Amniotic stem cell (primary cell): ENCODE measurements at regions not wholly inside any gene's neighbourhood (a gene's known extent, or its start where the extent isn't known, plus 50 kb on each side); places are given as distances from the start of the nearest gene placed in this dataset.

ENCODE experiments used
- DNase-seq: peaks from one replicate; lab custom pipeline; 2025; lab: John Stamatoyannopoulos, UW

DNA sequence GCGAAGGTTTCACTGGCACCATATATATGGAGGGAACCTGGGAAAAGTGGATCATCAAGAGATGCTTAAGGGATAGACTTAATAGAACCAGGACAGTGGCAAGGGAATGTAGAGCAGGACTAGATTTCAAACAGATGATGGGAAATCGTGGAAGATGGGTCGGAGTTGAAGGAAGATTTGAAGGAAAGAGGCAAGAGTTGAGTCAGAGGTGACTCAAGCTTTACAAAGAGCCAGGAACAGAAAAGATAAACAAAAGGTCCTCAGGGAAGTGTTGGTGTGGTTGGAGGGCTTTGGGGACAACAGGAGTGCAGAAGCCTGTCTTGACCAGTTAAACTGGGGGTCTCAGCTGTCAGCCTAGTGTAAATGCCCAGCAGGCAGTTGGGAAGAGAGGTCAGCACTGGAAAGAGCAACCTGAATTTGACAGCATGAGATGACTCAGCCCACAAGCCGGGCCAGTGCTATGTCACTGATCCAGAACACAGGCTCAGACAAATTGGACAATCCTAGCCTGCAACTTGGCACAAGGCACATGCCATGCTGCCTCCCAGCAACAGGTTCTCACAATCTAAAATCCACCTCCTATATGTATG lies 230.5 kb downstream of the IDS start:
- DNase-seq = no peak

DNA sequence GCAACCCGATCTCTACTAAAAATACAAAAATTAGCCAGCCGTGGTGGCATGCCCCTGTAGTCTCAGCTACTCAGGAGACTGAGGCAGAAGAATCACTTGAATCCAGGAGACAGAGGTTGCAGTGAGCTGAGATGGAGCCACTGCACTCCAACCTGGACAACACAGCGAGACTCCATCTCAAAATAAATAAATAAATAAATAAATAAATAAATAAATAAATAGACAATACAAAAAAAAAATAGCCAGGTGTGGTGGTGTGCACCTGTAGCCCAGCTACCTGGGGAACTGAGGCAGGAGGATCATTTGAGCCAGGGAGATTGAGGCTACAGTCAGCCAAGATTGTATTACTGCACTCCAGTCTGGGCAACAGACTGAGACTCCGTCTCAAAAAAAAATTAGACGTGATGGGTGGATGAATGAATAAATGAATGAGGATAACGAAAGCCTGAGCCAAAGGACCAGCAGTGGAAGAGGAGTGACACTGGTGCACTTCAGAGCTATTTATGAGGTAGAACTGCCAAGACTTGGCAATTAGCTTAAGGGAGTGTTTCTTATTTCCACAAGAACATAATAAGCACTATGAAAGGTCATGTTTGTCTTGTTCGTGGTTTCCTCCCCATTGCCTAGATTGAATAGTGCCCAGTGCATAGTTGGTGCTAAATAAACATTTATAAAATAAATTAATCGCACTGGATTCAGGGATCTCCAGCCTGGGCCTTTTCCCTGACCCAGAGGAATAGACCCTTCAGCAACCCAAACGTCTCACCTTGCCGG lies 232.2 kb downstream of the IDS start:
- DNase-seq = no peak

- no peak for DNase-seq
Observed at GRCh38 chrX:149267878-149268813, 237.0 kb downstream of the IDS start.

- DNase-seq = no peak
Observed at GRCh38 chrX:149262086-149262485, 243.0 kb downstream of the IDS start.

- DNase-seq = no peak
Observed at GRCh38 chrX:149259241-149259640, 245.9 kb downstream of the IDS start.

GRCh38 chrX:149255860-149256259 lies 249.2 kb downstream of the IDS start:
- no peak for DNase-seq

DNA sequence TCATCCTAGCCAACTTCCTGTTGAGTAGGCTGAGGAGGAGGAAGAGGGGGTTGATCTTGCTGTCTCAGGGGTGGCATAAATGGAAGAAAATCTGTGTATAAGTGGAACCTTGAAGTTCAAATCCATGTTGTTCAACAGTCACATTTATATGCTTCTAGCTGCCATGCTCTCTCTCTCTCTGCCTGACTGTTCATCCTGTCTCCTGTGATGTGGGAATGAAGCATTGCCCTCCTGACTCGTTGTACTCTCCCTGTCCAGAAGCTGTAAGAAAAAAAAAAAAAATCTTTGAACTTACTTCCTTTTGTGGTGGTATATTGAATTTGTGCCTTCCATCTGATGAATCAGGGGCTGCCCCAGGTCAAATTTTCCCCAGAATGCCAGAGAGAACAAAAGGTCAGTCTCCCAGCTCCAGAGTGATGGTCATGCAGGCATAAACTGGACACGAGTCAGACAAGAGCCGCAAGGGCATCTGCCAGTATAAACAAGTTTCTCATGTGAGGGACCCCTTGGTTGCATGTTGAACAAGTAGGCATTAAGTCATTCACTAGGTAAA lies 257.0 kb downstream of the IDS start:
- no peak for DNase-seq

DNA sequence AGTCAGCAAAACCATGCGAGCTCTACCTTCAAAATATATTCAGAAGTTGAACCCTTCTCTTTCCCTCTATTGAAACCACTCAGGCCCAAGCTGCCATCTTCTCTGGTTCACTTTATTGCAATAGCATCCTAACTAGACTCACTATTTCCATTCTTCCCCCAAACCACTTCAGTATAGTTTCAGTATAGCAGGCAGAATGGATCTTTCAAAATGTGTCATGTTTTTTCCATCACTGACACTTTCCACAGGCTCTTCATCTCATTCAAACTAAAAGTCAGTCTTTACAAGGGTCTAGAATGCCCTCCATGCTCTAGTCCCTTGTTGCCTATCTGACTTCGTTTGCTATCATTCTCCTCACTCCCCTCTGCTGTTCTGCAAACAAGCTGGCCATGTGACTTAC lies 274.4 kb downstream of the IDS start:
- no peak for DNase-seq

- DNase-seq = no peak
Observed at GRCh38 chrX:149223854-149224253, 281.3 kb downstream of the IDS start.

DNA sequence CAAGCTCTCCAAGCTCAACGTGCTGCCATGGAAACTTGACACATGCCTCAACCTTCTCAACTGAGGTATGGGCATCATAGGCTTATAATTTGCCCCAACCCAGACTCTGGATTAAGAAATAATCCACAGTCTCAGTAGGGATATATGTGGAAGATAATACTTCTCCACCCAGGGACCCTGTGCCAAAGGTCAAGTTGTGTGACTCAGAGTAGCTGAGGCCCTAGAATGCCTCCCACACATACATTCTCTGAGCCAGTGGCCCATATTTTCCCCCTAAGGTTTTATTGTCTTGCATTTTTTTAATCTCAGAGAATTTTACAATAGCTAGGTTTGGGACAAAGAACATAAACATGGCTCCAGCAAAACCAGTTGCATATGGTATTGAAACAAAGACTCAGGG lies 283.1 kb downstream of the IDS start:
- DNase-seq = no peak

DNA sequence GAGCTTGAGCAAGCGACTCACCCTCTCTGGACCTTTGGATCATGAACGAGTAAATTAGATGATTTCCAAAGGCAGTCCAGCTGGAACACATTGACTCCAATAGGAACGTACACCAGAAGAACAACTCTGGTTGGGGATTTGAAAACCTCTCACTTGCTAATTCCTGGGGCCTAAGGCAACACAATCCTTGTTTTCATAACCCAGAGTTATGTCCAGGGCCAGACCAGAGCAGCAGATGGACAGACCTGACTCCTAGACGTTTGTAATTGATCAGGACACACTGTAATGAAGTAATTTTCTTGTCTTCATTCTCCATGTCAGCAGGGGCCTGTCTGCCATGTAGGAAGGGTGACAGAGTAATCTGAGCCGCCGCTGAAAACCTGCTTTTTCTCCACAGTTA lies 283.9 kb downstream of the IDS start:
- no peak for DNase-seq

DNA sequence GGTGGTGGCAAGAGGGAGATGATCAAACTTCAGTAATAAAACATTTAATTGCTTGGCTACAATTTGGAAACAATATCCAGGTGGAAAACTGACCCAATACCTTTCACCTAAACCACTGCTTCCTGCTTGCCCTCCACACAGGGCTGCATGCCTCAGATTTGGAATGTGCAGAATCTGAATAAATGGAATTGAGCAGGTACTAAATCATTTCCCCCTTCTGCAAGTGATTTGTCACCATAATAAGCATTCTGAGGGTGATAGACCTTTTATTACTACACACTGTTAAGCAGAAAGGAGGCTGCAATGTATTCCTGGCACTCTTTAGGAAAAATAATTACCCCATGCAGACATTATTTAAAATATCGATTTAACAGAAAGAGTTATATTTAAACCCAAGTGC lies 291.8 kb downstream of the IDS start:
- DNase-seq = no peak

GRCh38 chrX:149208307-149208706 lies 296.8 kb downstream of the IDS start:
- DNase-seq = no peak

GRCh38 chrX:149207518-149207917 lies 297.6 kb downstream of the IDS start:
- DNase-seq = no peak

GRCh38 chrX:149205937-149206336 lies 299.2 kb downstream of the IDS start:
- no peak for DNase-seq

DNA sequence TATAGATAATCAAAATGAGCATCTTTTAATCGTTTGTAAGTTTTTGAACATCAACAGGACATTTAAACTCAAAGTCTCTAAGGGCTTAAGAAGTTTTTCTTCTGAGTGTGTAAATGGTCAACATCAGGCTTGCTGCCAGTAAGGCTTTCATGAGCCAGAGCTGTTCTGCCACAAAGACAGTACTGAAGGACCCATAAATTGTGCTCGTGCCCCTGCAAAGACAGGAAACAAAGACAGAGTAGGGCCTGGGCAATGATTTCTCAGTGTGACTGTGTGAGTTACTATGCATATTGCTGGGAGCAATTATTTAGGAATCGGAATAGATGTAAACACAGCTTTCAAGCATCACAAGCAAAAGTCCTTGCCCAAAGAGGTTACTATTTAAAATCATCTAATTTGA lies 300.0 kb downstream of the IDS start:
- no peak for DNase-seq

DNA sequence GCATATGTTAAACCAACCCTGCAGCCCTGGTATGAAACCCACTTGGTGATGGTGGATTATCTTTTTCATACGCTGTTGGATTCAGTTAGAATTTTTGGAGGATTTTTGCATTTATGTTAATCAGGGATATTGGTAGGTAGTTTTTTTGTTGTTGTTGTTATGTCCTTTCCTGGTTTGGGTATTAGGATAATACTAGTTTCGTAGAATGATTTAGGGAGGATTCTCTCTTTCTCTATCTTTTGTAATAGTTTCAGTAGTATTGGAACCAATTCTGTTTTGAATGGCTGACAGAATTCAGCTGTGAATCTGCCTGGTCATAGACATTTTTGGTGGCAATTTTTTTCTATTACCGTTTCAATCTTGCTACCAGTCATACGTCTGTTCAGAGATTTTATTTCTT lies 305.4 kb downstream of the IDS start:
- no peak for DNase-seq

DNA sequence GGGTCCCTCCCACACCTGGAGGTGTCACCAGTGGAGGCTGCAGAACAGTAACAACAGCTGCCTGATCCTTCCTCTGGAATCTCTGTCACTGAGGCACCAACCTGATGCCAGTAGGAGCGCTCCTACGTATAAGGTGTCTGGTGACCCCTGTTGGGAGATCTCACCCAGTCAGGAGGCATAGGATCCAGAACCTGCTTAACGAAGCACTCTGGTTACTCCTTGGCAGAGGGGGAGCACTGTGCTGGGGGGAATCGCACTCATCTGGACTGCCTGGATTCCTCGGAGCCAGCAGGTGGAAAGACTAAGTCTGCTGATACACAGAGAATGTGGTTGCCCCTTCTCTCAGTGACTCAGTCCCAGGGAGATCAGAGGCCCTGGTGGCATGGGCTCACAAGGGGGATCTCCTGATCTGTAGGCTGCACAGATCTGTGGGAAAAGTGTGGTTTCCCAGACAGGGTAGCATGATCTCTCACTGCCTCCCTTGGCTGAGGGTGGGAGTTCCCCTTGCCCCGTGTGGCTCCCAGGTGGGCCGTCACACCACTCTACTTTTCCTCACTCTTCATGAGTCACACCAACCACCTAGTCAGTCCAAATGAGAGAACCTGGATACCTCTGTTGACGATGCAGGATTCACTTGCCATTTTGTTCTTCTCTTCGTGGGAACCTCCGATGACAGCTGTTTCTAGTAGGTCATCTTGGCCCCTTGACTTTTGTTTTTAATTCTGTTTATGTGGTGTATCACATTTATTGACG lies 305.9 kb downstream of the IDS start:
- no peak for DNase-seq

GRCh38 chrX:149185087-149185486 lies 320.0 kb downstream of the IDS start:
- DNase-seq = no peak

GRCh38 chrX:149161435-149162088 lies 343.5 kb downstream of the IDS start:
- no peak for DNase-seq

DNA sequence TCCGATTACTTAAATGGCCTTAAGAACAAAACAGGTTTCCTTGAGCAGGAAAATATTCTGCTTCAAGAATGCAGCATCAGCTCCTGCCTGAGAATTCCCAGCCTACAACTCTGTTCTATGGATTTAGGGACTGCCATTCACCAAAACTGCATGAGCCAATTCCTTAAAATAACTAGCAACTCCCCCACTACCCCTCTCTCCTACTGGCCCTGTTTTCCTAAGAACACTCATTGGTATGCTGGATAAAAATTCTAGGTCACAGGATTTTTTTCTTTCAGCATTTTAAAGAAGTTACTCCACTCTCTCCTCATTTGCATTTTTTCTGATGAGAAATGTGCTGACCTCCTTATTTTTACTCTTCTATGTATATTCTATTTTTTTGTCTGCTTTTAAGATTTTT lies 347.1 kb downstream of the IDS start:
- DNase-seq = no peak
